Thymus (tissue), 11 donors: ENCODE measurements at regions not wholly inside any gene's neighbourhood (a gene's known extent, or its start where the extent isn't known, plus 50 kb on each side); places are given as distances from the start of the nearest gene placed in this dataset.

Experiments
- DNase-seq, 9 donors: peaks; one replicate each; pipeline ENCODE4 v3.0.0-alpha.2; 2013; ENCODE audit warnings: low spot score in 9 of 9, low read depth in 6 of 9, missing footprints in 1 of 9
- H3K27ac ChIP-seq, 2 donors: one replicate each; pipeline ENCODE4 v1.5.1; 2013; ENCODE audit warnings: control low read depth in 1 of 2, low read depth in 1 of 2, low read length in 1 of 2, mild to moderate bottlenecking in 1 of 2, moderate library complexity in 1 of 2
- H3K27me3 ChIP-seq, 2 donors: one replicate each; pipeline ENCODE4 v1.5.1; 2013; ENCODE audit warnings: low read length in 1 of 2; ENCODE audit not compliant: control insufficient read depth in 2 of 2, insufficient read depth in 1 of 2
- H3K36me3 ChIP-seq, 2 donors: one replicate each; pipeline ENCODE4 v1.5.1; 2013; ENCODE audit warnings: low read length in 1 of 2, mild to moderate bottlenecking in 1 of 2, moderate library complexity in 1 of 2; ENCODE audit not compliant: control insufficient read depth in 2 of 2, insufficient read depth in 2 of 2
- H3K4me1 ChIP-seq, 2 donors: one replicate each; pipeline ENCODE4 v1.5.1; 2013; ENCODE audit warnings: low read length in 2 of 2; ENCODE audit not compliant: control insufficient read depth in 2 of 2, insufficient read depth in 2 of 2
- H3K4me3 ChIP-seq, 2 donors: one replicate each; pipeline ENCODE4 v1.5.1; 2013; ENCODE audit warnings: low read length in 2 of 2, control low read depth in 1 of 2, mild to moderate bottlenecking in 1 of 2
- H3K9me3 ChIP-seq, 2 donors: one replicate each; pipeline ENCODE4 v1.5.1; 2013; ENCODE audit warnings: low read length in 1 of 2, mild to moderate bottlenecking in 1 of 2; ENCODE audit not compliant: control insufficient read depth in 2 of 2, insufficient read depth in 1 of 2
- WGBS: extraction: QIAGEN DNeasy Blood & Tissue Kit; methylation state at CpG from one replicate; pipeline ENCODE4 v1.1.7; 2013; 5-methylcytosine and 5-hydroxymethylcytosine counted together
- donor health status: healthy.

DNA sequence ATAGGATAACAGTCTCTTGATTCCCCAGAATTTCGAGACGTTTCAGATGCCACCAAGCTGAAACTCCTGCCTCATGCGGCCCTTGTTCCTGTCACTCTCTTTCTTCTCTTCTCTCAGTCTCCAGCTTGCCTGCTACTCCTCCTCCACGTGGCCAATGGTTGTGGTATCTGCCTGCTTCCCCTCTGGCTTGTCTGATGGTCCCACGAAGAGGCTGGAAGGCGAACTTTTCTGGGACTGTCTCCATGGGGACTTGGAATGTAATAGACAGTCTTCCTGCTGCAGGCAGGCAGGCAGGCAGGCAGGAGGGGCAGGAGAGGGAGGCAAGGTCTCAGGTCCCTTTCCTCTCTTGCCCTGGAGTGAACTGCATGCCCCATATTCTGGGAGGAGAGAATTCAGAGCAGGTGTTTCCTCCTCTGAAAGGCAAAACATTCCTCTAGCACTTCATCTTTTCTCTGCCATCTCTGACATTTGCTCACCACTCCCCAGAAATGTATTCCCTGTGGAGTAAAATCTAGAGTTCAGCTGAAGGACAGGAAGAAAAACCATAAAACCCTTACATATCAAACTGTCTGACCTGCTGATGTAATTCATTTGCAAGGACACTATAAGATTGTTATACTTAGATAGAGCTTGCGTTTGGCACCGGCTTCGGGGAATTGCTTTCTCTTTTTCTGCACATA is 64.1 kb upstream of the GNG12 start:
- H3K4me3 ChIP-seq, result no peak overlapping the region
- no peaks in the 10 kb centered on the region for H3K9me3 ChIP-seq
- H3K4me1 ChIP-seq, result no peaks in the 10 kb centered on the region
- no peaks in the 10 kb centered on the region for H3K27me3 ChIP-seq
- no peak overlapping the region for H3K27ac ChIP-seq
- no peak for DNase-seq
- 34% methylated on average over 9 of the region's 9 CpGs for WGBS
- no peaks in the 10 kb centered on the region for H3K36me3 ChIP-seq

DNA sequence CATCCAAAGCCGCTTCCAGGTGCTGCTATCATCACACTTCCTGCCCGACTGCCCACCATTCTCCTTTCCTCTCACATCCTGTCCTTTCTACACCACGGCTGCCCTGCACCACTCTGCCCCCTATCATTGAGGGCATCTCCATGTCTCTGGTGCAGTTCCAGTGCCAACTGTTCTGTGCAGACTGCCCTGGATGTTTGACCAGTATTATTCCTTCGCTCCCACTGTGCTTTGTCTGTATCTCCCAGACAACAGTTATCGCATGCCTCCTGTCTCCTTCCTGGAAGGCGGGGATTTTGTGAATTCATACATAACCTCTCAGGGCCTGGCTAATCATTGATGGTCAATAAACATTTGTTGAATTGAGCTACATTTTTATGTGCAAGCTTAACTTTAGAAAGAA is 63.6 kb upstream of the GNG12 start:
- WGBS, result 88% methylated on average over 6 of the region's 6 CpGs
- no peak for DNase-seq
- Histone ChIP-seq H3K36me3 (no peaks in the 10 kb centered on the region), H3K27me3 (no peaks in the 10 kb centered on the region), H3K9me3 (no peaks in the 10 kb centered on the region), H3K27ac (no peak overlapping the region), H3K4me1 (no peaks in the 10 kb centered on the region), H3K4me3 (no peak overlapping the region)

DNA sequence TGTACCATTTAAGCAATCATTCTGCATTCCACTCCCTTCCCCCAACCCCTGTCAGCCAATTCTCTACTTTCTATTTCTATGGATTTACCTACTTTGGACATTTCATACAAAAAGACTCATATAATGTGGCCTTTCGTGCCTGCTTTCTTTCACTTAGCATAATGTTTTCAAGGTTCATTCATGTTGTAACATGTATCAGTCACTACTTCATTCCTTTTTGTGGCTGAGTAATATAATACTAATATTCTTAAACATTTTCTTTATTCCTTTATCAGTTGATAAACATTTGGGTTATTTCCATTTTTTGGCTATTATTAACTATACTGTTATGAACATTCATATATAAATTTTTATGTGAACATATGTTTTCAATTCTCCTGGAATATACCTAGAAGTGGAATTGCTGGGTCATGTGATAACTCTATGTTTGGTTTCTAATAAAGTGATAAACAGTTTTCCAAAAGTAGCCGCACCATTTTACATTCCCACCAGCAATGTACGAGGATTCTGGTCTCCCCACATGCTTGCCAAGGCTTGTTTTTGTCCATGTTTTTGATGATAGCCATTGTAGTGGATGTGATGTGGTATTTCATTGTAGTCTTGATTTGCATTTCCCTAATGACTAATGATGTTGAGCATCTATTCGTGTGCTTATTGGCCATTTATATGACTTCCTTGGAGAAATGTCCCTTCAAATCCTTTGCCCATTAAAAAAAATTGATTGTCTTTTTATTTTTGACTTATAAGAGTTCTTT is 61.9 kb upstream of the GNG12 start:
- 92% methylated on average over 4 of the region's 4 CpGs for WGBS
- no peaks in the 10 kb centered on the region for H3K4me1 ChIP-seq
- no peak overlapping the region for H3K4me3 ChIP-seq
- H3K36me3 ChIP-seq, result no peaks in the 10 kb centered on the region
- H3K27ac ChIP-seq, result no peak overlapping the region
- DNase-seq, result no peak
- no peaks in the 10 kb centered on the region for H3K9me3 ChIP-seq
- no peaks in the 10 kb centered on the region for H3K27me3 ChIP-seq

DNA sequence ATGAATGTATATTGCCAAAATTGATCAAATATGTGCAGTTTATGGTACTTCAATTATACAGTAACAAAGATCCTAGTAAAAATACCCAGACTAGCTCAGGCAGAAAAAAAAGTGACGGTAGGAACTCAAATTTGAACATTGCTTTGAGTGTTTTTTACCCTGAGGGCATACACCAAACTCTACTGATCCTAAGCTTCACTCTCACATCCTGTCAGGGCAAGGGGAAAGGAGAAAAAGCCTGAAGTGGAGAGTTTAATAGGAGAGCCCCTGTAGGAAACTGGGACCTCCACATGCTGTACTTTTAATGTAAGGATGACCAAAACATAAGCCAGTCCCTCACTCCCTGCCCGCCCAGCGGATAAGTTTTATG is 59.8 kb upstream of the GNG12 start:
- Histone ChIP-seq H3K36me3 (no peaks in the 10 kb centered on the region), H3K27me3 (no peaks in the 10 kb centered on the region), H3K9me3 (no peaks in the 10 kb centered on the region), H3K4me1 (no peaks in the 10 kb centered on the region), H3K4me3 (no peak overlapping the region), H3K27ac (no peak overlapping the region)
- no peak for DNase-seq
- WGBS, result 96% methylated on average over 3 of the region's 3 CpGs

- H3K27me3 ChIP-seq, result no peaks in the 10 kb centered on the region
- no peak for DNase-seq
- no peaks in the 10 kb centered on the region for H3K36me3 ChIP-seq
Observed at GRCh38 chr1:67892476-67893125, 59.3 kb upstream of the GNG12 start.

DNA sequence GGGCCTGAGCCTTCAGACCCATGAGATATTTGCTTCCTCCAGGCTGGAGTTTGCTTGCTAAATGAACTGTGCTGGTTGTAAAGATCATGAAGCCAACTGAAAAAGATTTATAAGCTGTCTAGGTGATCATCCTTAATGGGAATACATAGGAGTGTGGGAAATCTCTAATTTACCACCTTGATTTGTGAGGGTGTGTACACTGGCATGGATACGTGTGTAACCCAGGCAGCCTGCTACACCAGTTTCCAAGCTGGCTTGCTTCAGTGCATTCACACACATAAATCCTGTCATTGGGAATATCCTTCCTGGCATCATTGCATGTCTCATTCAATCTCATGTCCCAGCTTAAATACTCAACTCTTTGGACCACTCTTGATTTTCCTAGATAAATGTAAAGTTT is 57.6 kb upstream of the GNG12 start:
- no peak overlapping the region for H3K4me3 ChIP-seq
- DNase-seq, result no peak
- H3K27me3 ChIP-seq, result no peaks in the 10 kb centered on the region
- WGBS, result 93% methylated on average over 1 of the region's 1 CpG
- no peaks in the 10 kb centered on the region for H3K36me3 ChIP-seq
- H3K4me1 ChIP-seq, result no peaks in the 10 kb centered on the region
- no peaks in the 10 kb centered on the region for H3K9me3 ChIP-seq
- H3K27ac ChIP-seq, result no peak overlapping the region

More at GRCh38 chr1:67892476-67893125, 59.3 kb upstream of the GNG12 start:
- Histone ChIP-seq H3K4me1 (no peaks in the 10 kb centered on the region), H3K27ac (no peak overlapping the region), H3K9me3 (no peaks in the 10 kb centered on the region), H3K4me3 (no peak overlapping the region)
- WGBS, result 81% methylated on average over 3 of the region's 3 CpGs

GRCh38 chr1:67889953-67890567 is 56.8 kb upstream of the GNG12 start:
- no peaks in the 10 kb centered on the region for H3K27me3 ChIP-seq
- DNase-seq, result no peak
- H3K27ac ChIP-seq, result no peak overlapping the region
- no peaks in the 10 kb centered on the region for H3K4me1 ChIP-seq
- no peaks in the 10 kb centered on the region for H3K9me3 ChIP-seq
- H3K4me3 ChIP-seq, result no peak overlapping the region
- no peaks in the 10 kb centered on the region for H3K36me3 ChIP-seq

- DNase-seq, result no peak
- Histone ChIP-seq H3K9me3 (no peaks in the 10 kb centered on the region), H3K4me1 (no peaks in the 10 kb centered on the region), H3K4me3 (no peak overlapping the region), H3K27me3 (no peaks in the 10 kb centered on the region), H3K36me3 (no peaks in the 10 kb centered on the region), H3K27ac (no peak overlapping the region)
- 98% methylated on average over 1 of the region's 1 CpG for WGBS
Observed at GRCh38 chr1:67889466-67889865, 56.2 kb upstream of the GNG12 start.
